ENCODE measurements at regions not wholly inside any gene's neighbourhood (a gene's known extent, or its start where the extent isn't known, plus 50 kb on each side); places are given as distances from the start of the nearest gene placed in this dataset.

DNA sequence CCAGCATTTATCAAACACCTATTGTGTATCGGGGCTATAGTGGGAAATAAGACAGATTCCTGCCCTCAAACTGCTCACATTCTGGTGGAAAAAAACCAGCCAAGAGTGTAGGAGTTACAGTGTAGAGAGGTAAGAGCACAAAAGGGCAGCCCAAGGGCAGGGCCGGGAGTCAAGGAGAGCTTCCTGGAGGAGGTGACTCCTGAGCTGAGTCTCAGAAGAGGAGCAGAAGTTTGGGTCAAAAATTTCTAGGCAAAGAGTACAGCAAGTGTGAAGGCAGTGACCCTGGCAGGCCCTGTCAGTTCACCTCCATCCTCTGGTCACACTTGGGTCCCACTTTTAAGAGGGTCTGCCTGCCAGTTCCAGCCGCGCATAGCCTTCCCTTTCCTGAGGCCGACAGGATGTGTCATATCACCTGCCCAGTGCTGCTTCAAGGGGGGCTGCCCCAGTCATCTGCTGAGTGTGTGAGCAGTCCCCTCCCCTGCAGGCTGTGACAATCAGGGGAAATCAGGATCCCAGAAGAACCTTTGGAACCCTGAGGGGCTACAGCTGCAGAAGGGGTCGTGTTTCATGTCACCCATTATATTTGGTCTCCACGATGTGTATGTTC, 118.4 kb downstream of the GLI2 start:
- DNase-seq = no peak

DNA sequence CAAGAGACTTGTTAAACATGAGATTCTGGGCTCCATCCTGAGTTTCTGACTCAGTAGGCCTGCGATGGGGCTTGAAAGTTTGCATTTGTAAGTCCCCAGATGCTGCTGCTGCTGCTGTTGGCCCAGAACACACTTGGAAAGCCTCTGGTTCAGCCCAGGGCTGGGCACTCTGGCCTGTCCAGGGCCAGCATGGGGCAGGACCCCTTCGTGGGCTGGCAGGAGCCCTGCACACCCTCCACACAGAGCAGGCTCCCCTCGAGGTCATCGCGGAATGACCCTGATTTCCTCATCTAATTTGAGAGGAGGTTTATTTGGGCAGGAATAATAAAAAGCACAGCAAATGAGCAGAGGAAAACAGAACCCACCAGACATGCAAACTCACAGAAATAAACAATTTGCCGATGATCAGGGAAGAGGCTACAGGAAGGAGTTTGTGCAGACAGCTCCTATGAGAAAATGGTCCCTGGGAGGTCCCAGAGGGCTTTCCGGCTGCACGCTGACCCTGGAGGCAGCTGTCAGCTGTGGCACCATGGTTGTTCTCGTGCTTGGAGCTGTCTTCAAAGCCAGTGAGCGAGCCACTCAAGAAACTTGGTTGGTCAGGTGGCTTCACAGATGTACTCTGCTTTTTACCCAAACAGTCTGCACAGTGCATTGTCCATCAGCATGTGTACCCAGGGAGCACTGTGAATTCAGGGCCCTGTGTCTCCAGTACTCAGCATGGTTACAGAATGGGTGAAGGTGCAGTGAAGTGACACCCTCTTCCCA, 119.3 kb downstream of the GLI2 start:
- DNase-seq = no peak

DNA sequence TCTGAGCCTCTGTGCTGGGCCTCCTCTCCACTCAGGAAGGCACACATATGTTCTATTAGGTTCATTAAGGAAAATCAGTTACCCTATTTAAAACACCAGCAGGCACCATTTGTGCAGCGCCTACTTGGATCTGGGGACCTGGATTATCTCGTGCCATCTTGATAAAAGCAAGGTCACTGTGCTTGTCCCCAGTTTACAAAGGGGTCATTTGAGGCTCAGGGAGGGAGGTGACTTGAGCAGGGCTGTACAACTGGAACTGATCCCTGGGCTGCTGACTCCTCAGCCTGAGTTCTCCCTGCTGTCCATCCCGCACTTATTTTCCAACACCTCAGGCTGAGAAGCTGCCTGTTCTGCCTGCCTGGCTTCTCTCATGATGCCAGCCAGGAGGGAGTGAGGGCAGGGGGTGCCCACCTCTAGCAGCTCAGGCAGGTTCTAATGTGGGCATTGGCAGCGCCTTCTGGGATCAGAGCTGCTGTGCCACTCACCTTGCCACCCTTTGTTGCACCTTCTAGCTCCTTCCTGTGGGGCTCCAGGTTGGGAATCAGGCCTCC, 120.3 kb downstream of the GLI2 start:
- DNase-seq = no peak

DNA sequence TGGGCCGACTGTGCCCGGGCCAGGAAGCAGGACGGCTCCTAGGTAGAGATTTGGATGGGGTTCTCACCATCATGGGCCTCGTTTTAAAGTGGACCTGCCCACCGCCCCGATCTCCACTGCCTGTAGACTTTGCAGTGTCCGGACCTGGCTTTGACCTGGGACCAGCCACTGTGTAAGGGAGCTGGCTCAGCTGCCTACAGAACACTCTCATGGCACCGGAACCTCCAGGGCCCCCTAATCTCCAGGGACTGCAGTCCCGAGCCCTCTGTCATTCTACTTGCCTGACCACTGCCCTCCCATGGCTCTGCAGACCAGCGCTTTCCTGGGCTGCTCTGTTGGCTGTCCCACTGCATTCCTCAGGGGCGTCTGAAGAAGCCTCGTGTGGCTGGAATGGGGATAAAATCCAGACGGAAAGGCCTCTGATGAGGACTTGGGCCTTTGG, 120.8 kb downstream of the GLI2 start:
- no peak for DNase-seq

DNA sequence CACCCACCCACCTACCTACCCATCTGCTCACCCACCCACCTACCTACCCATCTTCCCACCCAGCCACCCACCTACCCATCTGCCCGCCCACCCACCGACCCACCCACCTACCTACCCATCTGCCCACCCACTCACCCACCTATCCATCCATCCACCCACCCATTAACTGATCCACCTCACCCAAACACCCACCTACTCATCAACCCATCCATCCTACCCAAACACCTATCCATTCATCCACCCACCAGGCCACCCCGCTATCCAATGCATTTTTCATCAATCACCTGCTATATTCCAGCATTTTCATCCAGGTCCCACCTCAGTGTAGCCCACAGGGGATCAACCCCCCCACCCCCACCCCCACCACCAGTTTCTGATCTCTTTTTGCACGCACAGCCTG, 121.8 kb downstream of the GLI2 start:
- no peak for DNase-seq

DNA sequence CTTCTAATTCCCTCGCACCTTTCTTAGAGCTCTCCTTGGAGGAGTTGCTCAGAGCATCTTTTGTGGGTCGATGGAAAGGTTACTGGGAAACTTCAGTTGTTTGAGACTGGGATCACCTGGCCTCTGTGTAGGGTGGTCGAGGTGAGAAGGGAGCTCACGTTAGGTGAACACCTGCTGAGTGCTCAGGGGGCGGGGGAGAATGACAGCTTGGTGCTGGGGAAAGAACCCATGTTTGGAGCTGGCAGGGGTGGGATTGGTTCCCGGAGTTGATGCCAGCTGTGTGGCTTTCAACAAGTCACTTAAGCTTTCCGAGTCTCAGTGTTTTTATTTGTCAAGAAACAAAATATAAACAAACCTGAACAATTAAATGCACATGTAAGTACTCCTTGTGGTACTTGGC, 122.3 kb downstream of the GLI2 start:
- DNase-seq = no peak

DNA sequence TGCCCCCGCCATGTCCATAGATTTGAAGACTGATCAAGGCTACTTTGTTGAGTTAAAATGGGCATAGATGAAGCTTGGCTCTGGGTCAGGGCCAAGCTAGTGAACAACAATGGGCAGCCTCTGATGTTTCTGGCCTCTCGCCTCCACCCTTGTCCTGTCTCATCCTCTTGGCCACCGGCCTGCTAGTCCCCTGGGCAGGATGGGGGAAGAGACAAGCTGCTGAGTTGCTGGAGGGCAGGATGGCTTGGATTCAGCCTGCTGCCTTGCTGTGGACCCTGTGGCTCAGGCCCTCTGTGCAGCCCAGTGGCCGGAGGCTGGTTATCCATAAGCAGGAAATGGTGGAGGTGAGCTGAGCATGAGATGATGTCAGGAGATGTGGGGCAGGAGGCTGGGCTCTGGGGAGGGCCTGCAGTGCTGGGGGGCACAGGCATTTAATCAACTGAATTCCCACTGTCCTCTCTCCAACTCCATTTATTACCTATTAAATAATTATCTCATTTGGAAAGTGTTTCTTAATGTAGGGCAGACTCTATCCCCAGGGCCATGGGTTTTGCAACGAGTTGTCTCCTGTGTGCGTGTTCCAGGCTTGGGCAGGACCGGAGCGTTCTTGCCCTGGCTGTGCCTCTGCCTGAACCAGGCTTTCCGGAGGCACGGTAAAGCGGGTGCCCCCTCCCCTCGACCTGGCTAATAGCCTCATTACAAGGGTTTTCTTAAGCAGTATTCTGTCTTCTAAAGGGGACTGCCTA, 122.9 kb downstream of the GLI2 start:
- no peak for DNase-seq

DNA sequence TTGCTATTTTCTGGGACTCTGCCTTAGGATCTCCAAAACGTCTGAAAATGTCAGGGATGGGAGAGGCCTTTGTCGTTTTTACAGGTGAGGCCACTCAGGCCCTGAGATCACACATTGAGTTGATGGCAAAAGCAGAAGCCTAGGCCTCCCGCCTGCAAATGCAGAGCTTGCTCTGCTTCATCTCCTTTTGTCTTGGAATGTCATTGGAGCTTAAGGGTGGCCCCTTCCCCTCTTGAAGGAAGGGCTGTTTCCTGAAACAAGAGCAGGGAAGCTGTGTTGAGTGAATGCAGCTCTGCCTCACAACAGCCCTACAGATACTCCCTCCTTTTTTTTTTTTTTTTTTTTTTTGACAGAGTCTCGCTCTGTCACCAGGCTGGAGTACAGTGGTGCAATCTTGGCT, 123.5 kb downstream of the GLI2 start:
- no peak for DNase-seq

DNA sequence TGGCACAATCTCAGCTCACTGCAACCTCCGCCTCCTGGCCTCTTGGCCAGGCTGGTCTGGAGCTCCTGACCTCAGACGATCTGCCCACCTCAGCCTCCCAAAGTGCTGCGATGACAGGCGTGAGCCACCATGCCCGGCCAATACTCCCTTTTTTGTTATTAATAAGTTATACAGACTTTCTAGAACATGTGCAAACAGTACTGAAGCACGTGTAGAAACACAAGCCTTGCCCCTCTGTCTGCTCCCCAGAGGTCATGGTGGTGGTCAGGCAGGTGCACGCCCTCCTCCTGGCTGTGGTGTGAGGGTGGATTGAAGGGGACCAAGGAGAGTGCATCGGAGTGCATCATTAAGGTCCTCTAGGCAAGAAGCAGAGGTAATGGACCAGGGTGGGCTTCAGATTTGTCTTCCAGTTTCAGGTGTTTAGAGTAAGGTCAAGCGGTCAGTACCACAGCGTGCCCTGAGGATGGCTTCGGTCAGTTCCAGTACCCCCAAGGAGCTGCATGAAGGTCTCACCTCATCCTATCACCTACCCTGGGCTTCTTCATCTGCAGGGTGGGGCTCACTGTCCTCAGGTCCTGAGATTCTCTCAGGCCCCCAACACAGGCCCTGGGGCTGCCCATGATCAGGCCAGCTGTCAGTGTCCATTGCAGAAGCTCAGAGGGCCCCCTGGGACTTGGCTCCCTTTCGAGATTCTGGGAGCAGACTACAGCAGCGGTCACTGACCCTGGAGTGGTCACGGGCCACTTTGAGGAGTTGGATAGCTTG, 124.3 kb downstream of the GLI2 start:
- no peak for DNase-seq

DNA sequence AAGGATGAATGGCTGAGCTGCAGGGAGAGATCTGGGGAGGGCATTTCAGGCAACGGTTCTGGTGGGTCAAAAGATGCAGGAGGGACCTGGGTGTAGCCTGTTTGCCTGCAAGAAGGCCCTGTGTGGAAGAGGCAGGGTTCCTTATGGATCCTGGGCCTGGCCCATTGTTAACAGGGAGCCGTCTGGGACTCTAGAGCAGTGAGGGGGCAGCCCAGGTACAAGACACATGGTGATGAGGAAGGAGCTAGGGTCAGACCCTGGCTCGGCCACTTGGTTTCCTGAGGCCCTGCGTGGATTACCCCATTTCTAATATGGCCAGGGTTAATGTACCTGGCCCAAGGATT, 124.9 kb downstream of the GLI2 start:
- DNase-seq = no peak

DNA sequence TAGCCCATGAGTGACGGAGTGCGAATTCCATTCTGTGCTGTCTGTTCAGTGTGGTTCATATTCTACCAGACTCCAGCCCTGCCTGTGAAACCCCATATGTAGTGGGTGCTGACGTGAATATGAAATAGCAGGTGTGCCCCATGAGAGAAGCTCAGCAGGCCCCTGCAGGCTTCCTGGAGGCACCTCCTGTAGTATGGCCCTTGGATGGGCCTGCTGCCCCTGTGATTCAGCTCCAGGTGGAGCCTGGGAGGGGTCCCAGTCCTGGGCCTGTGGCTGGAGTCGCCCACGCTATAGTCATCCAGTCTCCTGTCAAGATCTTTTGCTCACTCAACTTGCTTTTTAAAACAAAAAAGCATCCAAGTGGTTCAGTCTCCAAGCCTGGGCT, 125.5 kb downstream of the GLI2 start:
- no peak for DNase-seq

DNA sequence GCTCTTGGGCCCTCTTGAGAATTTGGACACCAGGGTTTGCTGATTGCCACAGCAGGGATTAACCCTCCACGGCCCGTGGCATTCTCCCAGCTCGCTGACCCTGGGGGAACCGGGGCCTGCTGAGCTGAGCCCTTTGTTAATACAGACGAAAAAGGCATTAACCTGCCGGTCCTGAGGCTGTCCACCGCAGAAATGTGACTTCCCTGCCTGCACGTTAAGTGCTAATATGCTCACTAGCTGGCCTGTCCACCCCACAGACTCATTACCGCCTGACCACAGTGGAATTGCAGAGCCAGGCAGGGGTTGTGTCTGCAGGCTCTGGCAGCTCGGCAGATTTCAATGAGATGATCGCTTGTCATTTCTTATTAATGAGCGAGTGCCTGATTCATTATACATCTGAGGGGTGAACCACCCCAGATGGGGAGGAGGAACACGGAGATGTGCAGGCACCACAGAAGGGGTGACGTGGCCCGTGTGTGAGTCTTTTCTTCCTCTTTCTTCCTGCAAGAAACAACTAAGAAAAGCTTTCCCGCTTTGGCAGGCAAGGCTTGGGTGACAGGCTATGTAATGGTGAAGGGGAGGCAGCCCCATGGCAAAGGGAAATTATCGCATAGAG, 126.0 kb downstream of the GLI2 start:
- DNase-seq = no peak

DNA sequence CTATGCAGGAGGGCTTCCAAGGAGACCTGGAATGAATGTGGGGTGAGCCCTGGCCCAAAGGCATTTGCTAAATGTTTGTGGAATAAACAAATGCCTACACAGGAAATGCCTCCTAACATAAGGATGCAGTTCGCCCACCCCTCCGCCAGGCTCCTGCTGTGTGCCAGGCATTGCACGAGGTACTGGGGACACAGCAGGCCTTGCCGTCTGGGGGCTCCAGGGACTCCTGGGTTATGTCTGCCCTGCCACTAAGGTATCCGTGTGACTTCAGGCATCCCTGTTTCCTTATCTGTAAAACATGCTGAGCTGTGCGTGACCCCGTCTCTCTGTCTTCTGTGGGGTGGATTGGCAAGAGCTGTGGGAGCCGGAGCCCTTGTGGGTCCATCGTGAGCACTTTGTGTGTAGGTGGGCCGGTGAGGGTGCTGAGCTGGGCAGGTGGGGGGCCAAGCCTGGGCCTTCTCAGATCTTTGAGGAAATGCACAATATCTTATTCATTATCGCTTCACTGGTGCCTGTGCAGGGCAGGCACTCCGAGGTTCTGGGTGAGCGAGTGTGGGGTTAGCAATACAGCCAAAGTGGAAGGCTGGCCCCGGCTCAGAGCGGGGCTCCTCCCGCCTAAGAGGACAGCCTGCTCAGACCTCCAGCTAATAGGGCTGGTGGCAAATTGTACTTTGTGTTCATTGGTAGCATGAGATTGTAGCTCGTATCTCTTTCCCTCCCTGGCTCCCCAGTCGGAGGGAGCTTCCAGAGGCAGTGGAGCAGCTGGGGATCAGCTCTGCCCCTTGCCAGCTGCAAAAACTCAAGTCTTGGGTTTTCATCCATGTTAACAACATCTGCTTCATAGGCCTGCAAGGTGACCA, 126.8 kb downstream of the GLI2 start:
- no peak for DNase-seq

DNA sequence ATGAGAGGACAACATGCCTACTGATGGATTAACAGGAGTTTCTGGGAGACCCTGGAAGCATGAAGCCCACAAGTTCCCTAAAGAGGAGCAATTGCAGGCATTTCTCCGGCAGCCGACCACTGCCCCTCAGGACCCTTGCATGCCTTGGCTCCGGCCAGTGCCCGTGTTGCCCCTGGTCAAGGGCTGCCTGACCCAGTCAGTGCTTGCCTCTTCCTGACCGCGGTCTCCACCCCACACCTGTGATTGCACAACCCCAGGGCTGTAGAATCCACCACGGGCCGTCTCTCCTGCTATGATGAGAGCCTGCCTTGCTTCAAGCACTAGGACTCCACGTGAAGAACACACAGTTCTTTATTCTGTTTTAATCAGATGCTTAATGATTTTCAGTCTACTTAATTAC, 127.5 kb downstream of the GLI2 start:
- no peak for DNase-seq

DNA sequence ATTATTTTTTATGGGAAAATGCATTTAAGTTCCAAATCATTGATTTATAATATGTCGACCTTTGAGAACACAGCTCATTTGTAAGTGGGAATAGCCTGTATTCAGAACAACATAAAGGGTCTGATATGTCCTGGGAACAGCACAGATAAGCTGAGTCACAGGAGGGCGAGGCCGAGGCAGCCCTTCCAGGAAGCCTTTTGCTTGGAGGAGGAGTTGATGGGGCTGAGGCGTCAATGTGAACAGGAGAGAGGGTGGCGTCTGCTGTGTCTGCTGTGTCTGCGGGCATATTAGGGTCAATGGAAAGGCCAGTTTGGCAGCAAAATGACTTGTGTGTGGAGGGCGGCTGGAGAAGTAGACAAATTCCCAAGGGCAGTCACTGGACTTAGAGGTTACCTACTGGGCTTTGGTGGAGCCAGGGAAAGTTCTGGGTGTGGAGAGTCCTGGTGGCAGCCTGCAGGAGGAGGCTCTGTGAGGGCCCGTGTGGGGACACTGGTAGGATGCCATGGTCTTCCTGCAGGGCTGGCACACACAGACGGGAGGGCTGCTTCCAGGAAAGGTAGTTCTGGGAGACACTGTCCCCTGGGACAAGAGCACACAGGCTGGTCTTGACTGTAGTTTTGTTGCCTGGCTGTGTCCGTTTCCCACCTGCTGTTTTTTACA, 128.1 kb downstream of the GLI2 start:
- no peak for DNase-seq

DNA sequence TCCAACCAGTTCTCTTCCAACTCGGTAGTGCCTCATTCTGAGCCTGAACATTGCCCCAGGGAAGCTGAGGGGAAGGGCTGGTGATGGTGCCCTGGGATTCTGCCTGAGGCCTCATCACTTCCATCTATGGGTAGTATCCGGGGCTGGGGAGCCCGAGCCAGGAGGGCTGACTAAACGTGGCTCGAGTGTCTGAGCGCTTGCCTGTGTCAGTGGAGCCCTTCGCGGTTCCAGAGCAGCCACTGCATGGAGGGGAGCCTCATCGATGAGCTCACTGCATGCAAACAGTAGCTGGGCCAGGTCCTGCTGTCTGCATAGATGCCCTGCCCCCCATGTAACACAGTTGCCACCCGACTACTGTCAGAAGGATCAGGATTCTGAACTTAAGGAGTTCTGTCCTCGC, 129.3 kb downstream of the GLI2 start:
- DNase-seq = no peak

DNA sequence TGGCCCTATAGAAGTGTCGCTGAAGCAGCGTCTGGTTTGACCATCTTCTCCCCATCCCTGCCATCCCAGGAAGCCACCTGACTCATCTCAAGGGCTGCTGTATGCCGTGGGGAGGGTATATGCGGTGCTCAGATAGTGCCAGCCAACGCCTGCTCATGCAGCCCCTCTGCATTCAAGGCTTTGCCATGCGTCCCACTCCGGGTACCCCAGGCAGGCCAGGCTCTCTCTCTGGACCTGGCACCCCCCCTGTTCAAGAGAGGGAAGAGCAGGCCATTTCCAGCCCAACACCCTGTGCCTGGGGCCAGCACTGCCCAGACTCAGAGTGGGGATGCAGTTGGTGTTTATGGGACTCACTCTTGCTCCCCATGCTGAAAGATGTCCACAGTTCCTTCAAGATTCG, 130.0 kb downstream of the GLI2 start:
- DNase-seq = no peak

DNA sequence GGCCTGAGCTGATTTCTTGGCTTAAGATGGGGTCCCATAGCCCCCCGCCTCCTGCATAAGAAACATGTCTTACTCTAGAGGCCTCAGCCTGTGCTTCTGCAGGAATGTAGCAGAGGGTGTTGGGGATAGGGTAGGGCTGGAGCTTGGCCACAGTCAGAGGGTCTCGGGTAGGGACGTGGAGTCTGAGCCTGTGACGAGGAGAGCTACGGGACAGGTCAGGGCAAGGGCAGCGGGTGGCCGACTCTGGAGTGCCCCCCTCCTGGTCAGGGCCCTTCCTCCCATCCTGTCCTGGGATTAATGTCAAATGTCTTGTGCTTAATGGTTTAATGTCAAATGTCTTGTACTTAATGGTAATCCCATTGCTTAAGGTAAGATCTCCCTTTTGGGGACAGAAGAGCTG, 130.4 kb downstream of the GLI2 start:
- DNase-seq = no peak

DNA sequence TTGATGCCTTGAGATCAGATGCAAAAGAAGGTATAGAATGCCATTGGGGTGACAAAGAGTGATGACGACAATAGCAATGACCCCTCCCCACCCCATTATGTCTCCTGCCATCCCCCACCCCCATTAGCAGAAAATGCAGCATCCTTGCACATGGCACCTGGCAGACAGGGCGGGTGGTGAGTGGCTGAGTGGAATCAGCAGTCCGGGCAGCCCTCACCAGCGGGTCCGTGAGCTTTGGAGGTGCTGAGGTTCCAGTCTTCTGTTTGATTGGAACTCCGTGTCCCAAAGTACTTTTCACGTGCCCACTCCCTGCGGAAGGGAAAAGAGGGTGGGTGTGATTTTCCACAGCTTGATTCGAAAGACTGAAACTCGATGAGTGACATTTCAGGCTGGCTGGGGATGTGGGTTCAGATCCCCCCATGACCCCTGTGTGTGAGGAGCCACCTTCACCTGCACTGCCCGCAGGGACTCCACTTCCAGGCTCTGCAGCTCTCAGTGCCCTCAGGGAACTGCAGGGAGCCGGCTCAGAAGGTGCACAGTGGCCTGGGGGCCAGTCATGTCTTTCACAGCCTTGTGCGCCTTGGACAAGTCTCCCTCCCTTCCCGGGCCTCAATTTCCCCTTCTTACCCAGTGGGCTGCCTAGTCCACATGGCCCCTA, 130.9 kb downstream of the GLI2 start:
- no peak for DNase-seq
